ENCODE measurements at regions not wholly inside any gene's neighbourhood (a gene's known extent, or its start where the extent isn't known, plus 50 kb on each side); places are given as distances from the start of the nearest gene placed in this dataset.
"Not testable (repeated sequence)": the region's sequence is repeated elsewhere in the genome, so short reads cannot be mapped to it uniquely, and the experiment has no call there.

- no peak for DNase-seq (ENCODE audit: low read depth in 3 of 3)
Observed at GRCh38 chr2:161480123-161480522, 64.0 kb downstream of the TBR1 start.

- no peak for DNase-seq (ENCODE audit: low read depth in 3 of 3)
Observed at GRCh38 chr2:161481619-161482018, 65.5 kb downstream of the TBR1 start.

GRCh38 chr2:161484061-161484460 is 68.0 kb downstream of the TBR1 start:
- no peak for DNase-seq (ENCODE audit: low read depth in 3 of 3)

- DNase-seq (ENCODE audit: low read depth in 3 of 3), result no peak
Observed at GRCh38 chr2:161486111-161486510, 70.0 kb downstream of the TBR1 start.

GRCh38 chr2:161488131-161488699 is 72.1 kb downstream of the TBR1 start:
- no peak for DNase-seq (ENCODE audit: low read depth in 3 of 3)

GRCh38 chr2:161488879-161489278 is 72.8 kb downstream of the TBR1 start:
- no peak for DNase-seq (ENCODE audit: low read depth in 3 of 3)

- peak in 1 of 3 donors; percentile 0 for DNase-seq (ENCODE audit: low read depth in 3 of 3)
Observed at GRCh38 chr2:161500892-161501610, 85.0 kb downstream of the TBR1 start.

- DNase-seq (ENCODE audit: low read depth in 3 of 3), result not testable (repeated sequence)
Observed at GRCh38 chr2:161502279-161502678, 86.2 kb downstream of the TBR1 start.

- DNase-seq (ENCODE audit: low read depth in 3 of 3), result not testable (repeated sequence)
Observed at GRCh38 chr2:161504628-161505289, 88.7 kb downstream of the TBR1 start.

GRCh38 chr2:161505466-161505865 is 89.4 kb downstream of the TBR1 start:
- not testable (repeated sequence) for DNase-seq (ENCODE audit: low read depth in 3 of 3)

- not testable (repeated sequence) for DNase-seq (ENCODE audit: low read depth in 3 of 3)
Observed at GRCh38 chr2:161513295-161514032, 97.4 kb downstream of the TBR1 start.

GRCh38 chr2:161522796-161523195 is 101.4 kb upstream of the SLC4A10 start:
- no peak for DNase-seq (ENCODE audit: low read depth in 3 of 3)

GRCh38 chr2:161533218-161533617 is 91.0 kb upstream of the SLC4A10 start:
- DNase-seq (ENCODE audit: low read depth in 3 of 3), result no peak

- DNase-seq (ENCODE audit: low read depth in 3 of 3), result no peak
Observed at GRCh38 chr2:161546635-161547034, 77.6 kb upstream of the SLC4A10 start.

GRCh38 chr2:161547130-161547529 is 77.1 kb upstream of the SLC4A10 start:
- DNase-seq (ENCODE audit: low read depth in 3 of 3), result no peak

GRCh38 chr2:161552015-161552414 is 72.2 kb upstream of the SLC4A10 start:
- no peak for DNase-seq (ENCODE audit: low read depth in 3 of 3)

- no peak for DNase-seq (ENCODE audit: low read depth in 3 of 3)
Observed at GRCh38 chr2:161555826-161556225, 68.4 kb upstream of the SLC4A10 start.

GRCh38 chr2:161556440-161556839 is 67.8 kb upstream of the SLC4A10 start:
- no peak for DNase-seq (ENCODE audit: low read depth in 3 of 3)

GRCh38 chr2:161557538-161557937 is 66.7 kb upstream of the SLC4A10 start:
- no peak for DNase-seq (ENCODE audit: low read depth in 3 of 3)

GRCh38 chr2:161564906-161565305 is 59.3 kb upstream of the SLC4A10 start:
- no peak for DNase-seq (ENCODE audit: low read depth in 3 of 3)

- no peak for DNase-seq (ENCODE audit: low read depth in 3 of 3)
Observed at GRCh38 chr2:161569401-161569800, 54.8 kb upstream of the SLC4A10 start.

- DNase-seq (ENCODE audit: low read depth in 3 of 3), result no peak
Observed at GRCh38 chr2:161570424-161571050, 53.7 kb upstream of the SLC4A10 start.

Data from stimulated activated CD4-positive, alpha-beta T cell treated with anti-CD3 and anti-CD28 coated beads, TNF-alpha, amount 100 ng/mL, for 48 hours (primary cell).